Hepatocyte (in vitro differentiated cells): ENCODE measurements at regions not wholly inside any gene's neighbourhood (a gene's known extent, or its start where the extent isn't known, plus 50 kb on each side); places are given as distances from the start of the nearest gene placed in this dataset.

Experiments used
- DNase-seq: peaks from one replicate; pipeline ENCODE4 v3.0.0-alpha.2; 2016; ENCODE audit warnings: low spot score
- H2AFZ ChIP-seq: fragments of 200-600 bp; sonication (generic); 2 replicates; pipeline ENCODE4 v1.6.0; 2016; ENCODE audit warnings: antibody characterized with exemption, mild to moderate bottlenecking
- H3K27ac ChIP-seq: fragments of 200-600 bp; sonication (generic); 2 replicates; pipeline ENCODE4 v1.5.1; 2016; ENCODE audit warnings: mild to moderate bottlenecking
- H3K27me3 ChIP-seq: fragments of 200-600 bp; sonication (generic); 2 replicates; pipeline ENCODE4 v1.6.1; 2016
- H3K36me3 ChIP-seq: fragments of 200-600 bp; sonication (generic); replicated peaks from 2 replicates; pipeline ENCODE4 v1.5.1; 2016; ENCODE audit warnings: low read depth; ENCODE audit not compliant: insufficient read depth
- H3K4me1 ChIP-seq: fragments of 200-600 bp; sonication (generic); 2 replicates; pipeline ENCODE4 v1.5.1; 2016; ENCODE audit warnings: mild to moderate bottlenecking, moderate library complexity; ENCODE audit not compliant: insufficient read depth
- H3K4me2 ChIP-seq: fragments of 200-600 bp; sonication (generic); 2 replicates; pipeline ENCODE4 v1.6.0; 2016
- H3K4me3 ChIP-seq: fragments of 200-600 bp; sonication (generic); 2 replicates; pipeline ENCODE4 v1.5.1; 2016; ENCODE audit warnings: mild to moderate bottlenecking
- H3K79me2 ChIP-seq: fragments of 200-600 bp; sonication (generic); 2 replicates; pipeline ENCODE4 v1.6.0; 2017; ENCODE audit warnings: mild to moderate bottlenecking
- H3K9me2 ChIP-seq: fragments of 200-600 bp; sonication (generic); replicated peaks from 2 replicates; pipeline ENCODE4 v1.6.0; 2017; ENCODE audit warnings: mild to moderate bottlenecking; ENCODE audit not compliant: insufficient read depth
- H3K9me3 ChIP-seq: fragments of 200-600 bp; sonication (generic); 2 replicates; pipeline ENCODE4 v1.5.1; 2016; ENCODE audit warnings: low read depth, mild to moderate bottlenecking
- H4K20me1 ChIP-seq: fragments of 200-600 bp; sonication (generic); 2 replicates; pipeline ENCODE4 v1.6.0; 2016; ENCODE audit warnings: mild to moderate bottlenecking; ENCODE audit not compliant: insufficient read depth, poor library complexity, severe bottlenecking
- EZH2 ChIP-seq: fragments of 200-600 bp; sonication (generic); IDR thresholded peaks from 2 replicates; pipeline ENCODE4 v1.6.1; 2016; ENCODE audit warnings: antibody characterized with exemption, mild to moderate bottlenecking, borderline replicate concordance
- EZH2phosphoT487 ChIP-seq: fragments of 200-600 bp; sonication (generic); IDR thresholded peaks from one replicate; pipeline ENCODE4 v1.6.1; 2018; ENCODE audit warnings: antibody characterized with exemption, mild to moderate bottlenecking, low read depth, moderate library complexity; ENCODE audit not compliant: unreplicated experiment, severe bottlenecking
- WGBS: methylation state at CpG from one replicate; pipeline ENCODE4 v1.1.6; 2016; ENCODE audit warnings: low lambda C conversion rate; ENCODE audit errors: missing lambda C conversion rate; 5-methylcytosine and 5-hydroxymethylcytosine counted together
- TF ChIP-seq, protein P1 (sequence below): fragments of 200-600 bp; sonication (generic); IDR thresholded peaks from 2 replicates; pipeline ENCODE4 v1.5.1; 2016; ENCODE audit warnings: antibody characterized with exemption, mild to moderate bottlenecking; ENCODE audit not compliant: poor library complexity

DNA sequence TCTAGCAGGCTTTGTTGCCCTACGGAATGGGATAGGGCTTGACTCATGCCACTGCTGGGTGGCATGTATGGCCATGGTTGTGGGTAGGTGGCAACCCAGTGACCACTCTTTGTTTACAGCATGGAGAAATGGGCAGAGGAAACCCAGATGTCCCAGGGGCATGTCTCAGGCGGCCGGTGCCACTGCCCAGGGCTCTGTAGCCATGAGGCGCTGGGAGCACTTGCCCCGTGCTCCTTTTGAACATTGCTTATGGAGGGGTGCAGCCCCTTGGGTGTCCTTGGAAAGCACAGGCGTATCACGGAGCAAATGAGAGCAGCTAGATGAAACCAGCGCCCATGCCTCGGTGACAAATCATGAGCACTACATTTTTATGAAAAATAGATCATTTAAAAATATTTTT, 212.5 kb upstream of the ECI2 start:
- Histone ChIP-seq H3K4me3 (no peak overlapping the region), H3K9me3 (no peaks in the 10 kb centered on the region), H2AFZ (no peak overlapping the region), H4K20me1 (no peaks in the 10 kb centered on the region), H3K27me3 (no peaks in the 10 kb centered on the region), H3K4me1 (peaks cover 3% of the 10 kb centered on the region), H3K36me3 (no peaks in the 10 kb centered on the region), H3K9me2 (no peaks in the 10 kb centered on the region), H3K79me2 (no peaks in the 10 kb centered on the region), H3K4me2 (no peak overlapping the region), H3K27ac (peak overlapping the region; percentile 31)
- 96% methylated on average over 9 of the region's 9 CpGs for WGBS
- TF ChIP-seq EZH2phosphoT487 (no peak), EZH2 (no peak)
- TF ChIP-seq, protein P1, sequence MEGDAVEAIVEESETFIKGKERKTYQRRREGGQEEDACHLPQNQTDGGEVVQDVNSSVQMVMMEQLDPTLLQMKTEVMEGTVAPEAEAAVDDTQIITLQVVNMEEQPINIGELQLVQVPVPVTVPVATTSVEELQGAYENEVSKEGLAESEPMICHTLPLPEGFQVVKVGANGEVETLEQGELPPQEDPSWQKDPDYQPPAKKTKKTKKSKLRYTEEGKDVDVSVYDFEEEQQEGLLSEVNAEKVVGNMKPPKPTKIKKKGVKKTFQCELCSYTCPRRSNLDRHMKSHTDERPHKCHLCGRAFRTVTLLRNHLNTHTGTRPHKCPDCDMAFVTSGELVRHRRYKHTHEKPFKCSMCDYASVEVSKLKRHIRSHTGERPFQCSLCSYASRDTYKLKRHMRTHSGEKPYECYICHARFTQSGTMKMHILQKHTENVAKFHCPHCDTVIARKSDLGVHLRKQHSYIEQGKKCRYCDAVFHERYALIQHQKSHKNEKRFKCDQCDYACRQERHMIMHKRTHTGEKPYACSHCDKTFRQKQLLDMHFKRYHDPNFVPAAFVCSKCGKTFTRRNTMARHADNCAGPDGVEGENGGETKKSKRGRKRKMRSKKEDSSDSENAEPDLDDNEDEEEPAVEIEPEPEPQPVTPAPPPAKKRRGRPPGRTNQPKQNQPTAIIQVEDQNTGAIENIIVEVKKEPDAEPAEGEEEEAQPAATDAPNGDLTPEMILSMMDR = no peak
- no peak for DNase-seq

DNA sequence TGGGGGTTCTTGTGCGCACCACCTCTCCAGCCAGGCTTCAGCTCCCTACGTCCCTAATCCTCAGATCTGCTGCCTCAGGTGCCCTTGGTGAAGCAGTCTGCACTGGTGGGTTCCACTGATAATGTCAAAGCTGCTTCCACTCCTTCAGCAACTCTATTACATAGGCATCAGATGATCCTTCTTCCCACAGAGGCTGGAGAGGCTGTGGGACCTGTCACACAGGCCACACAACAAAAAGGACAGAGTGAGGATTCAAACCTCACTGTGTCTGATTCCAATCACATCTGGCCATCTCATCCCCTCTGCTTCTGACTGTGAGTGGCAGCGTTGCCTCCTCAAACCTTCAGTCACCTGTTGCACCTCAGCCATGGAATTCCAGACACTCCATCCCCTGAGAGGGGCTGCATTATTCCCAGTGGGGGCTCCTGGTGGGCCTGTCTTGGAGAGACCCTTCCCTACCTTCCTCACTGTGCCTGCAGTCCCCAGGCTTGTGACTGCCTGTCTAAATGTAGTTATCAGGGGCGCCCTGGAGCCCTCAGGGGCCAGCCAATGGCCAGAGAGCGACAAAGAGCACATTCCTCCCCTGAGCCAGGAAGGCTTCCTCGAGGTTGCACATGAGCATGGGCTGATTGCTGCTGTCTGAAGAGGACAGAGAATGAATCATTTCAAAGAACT, 211.4 kb upstream of the ECI2 start:
- TF ChIP-seq, protein P1 = no peak
- TF ChIP-seq EZH2phosphoT487 (no peak), EZH2 (no peak)
- Histone ChIP-seq H3K4me1 (no peaks in the 10 kb centered on the region), H3K27ac (no peak overlapping the region), H3K4me2 (no peak overlapping the region), H3K79me2 (no peaks in the 10 kb centered on the region), H2AFZ (no peak overlapping the region), H4K20me1 (no peaks in the 10 kb centered on the region), H3K9me3 (no peaks in the 10 kb centered on the region), H3K9me2 (no peaks in the 10 kb centered on the region), H3K36me3 (no peaks in the 10 kb centered on the region), H3K27me3 (no peaks in the 10 kb centered on the region), H3K4me3 (no peak overlapping the region)
- no peak for DNase-seq
- WGBS = 62% methylated on average over 6 of the region's 6 CpGs

DNA sequence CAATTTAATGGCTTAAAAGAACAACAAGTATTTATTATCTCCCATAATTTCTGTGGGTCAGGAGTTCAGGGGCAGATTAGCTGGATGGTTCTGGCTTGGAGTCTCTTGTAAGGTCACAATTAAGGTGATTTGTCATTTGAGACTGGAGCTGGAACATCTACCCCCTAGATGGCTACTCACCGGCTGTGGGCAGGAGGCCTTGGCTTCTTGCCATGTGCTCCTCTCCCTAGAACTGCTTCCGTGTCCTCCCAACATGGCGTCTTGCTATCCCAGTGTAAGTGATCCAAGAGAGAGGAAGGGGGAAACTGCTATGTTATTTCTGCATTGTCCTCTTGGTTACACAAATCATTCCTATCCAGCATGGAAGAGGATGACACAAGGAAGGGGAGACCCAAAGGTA, 210.2 kb upstream of the ECI2 start:
- H4K20me1 ChIP-seq = no peaks in the 10 kb centered on the region
- H3K9me3 ChIP-seq = no peaks in the 10 kb centered on the region
- no peaks in the 10 kb centered on the region for H3K9me2 ChIP-seq
- no peak for TF ChIP-seq EZH2
- TF ChIP-seq, protein P1 = no peak
- TF ChIP-seq EZH2phosphoT487 = no peak
- no peaks in the 10 kb centered on the region for H3K79me2 ChIP-seq
- no peaks in the 10 kb centered on the region for H3K36me3 ChIP-seq
- H3K4me3 ChIP-seq = no peak overlapping the region
- no peak overlapping the region for H3K4me2 ChIP-seq
- no peaks in the 10 kb centered on the region for H3K4me1 ChIP-seq
- no peak overlapping the region for H2AFZ ChIP-seq
- no peaks in the 10 kb centered on the region for H3K27me3 ChIP-seq
- DNase-seq = no peak
- 85% methylated on average over 3 of the region's 3 CpGs for WGBS
- no peak overlapping the region for H3K27ac ChIP-seq
